ENCODE measurements at regions not wholly inside any gene's neighbourhood (a gene's known extent, or its start where the extent isn't known, plus 50 kb on each side); places are given as distances from the start of the nearest gene placed in this dataset.
"Not testable (repeated sequence)": the region's sequence is repeated elsewhere in the genome, so short reads cannot be mapped to it uniquely, and the experiment has no call there.

DNA sequence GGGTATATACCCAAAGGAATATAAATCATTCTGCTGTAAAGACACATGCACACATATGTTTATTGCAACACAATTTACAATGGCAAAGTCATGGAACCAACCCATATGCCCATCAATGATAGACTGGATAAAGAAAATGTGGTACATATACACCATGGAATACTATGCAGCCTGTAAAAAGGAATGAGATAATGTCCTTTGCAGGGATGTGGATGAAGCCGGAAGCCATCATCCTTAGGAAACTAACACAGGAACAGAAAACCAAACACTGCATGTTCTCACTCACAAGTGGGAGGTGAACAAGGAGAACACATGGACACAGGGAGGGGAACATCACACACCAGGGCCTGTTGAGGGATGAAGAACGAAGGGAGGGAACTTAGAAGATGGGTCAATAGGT lies 144.2 kb downstream of the TSEN15 start:
- not testable (repeated sequence) for TF ChIP-seq POLR2AphosphoS5, POLR2A (IDR thresholded peaks at IDR 0.05)
- TF ChIP-seq, protein P1, sequence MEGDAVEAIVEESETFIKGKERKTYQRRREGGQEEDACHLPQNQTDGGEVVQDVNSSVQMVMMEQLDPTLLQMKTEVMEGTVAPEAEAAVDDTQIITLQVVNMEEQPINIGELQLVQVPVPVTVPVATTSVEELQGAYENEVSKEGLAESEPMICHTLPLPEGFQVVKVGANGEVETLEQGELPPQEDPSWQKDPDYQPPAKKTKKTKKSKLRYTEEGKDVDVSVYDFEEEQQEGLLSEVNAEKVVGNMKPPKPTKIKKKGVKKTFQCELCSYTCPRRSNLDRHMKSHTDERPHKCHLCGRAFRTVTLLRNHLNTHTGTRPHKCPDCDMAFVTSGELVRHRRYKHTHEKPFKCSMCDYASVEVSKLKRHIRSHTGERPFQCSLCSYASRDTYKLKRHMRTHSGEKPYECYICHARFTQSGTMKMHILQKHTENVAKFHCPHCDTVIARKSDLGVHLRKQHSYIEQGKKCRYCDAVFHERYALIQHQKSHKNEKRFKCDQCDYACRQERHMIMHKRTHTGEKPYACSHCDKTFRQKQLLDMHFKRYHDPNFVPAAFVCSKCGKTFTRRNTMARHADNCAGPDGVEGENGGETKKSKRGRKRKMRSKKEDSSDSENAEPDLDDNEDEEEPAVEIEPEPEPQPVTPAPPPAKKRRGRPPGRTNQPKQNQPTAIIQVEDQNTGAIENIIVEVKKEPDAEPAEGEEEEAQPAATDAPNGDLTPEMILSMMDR (IDR thresholded peaks at IDR 0.05 in 8 of 11, conservative IDR thresholded peaks at IDR 0.05 in 3 of 11) = not testable (repeated sequence)

All from spleen (tissue), 7 donors.